Lower leg skin (tissue), 4 donors: ENCODE measurements at regions not wholly inside any gene's neighbourhood (a gene's known extent, or its start where the extent isn't known, plus 50 kb on each side); places are given as distances from the start of the nearest gene placed in this dataset.

Experiments used
- DNase-seq, 2 donors: peaks; one replicate each; pipeline ENCODE4 v3.0.0-alpha.2; 2019; ENCODE audit warnings: low spot score in 2 of 2
- H3K4me3 ChIP-seq: fragments of 200-600 bp; sonication (generic); 2 replicates; pipeline ENCODE4 v1.5.1; 2017; ENCODE audit warnings: mild to moderate bottlenecking, low read depth; ENCODE audit not compliant: poor library complexity, severe bottlenecking
- CTCF ChIP-seq, 3 donors: fragments of 450-650 bp; IDR thresholded peaks; one replicate each; pipeline ENCODE4 v1.5.1; 2016; ENCODE audit warnings: antibody characterized with exemption in 3 of 3, mild to moderate bottlenecking in 3 of 3, moderate library complexity in 2 of 3
- POLR2A ChIP-seq, 2 donors: fragments of 450-650 bp; IDR thresholded peaks; one replicate each; pipeline ENCODE4 v1.6.1; 2016 to 2017; ENCODE audit warnings: antibody characterized with exemption in 2 of 2, mild to moderate bottlenecking in 1 of 2, moderate library complexity in 1 of 2
- WGBS, 2 donors: methylation state at CpG; one replicate each; pipeline ENCODE4 v1.1.5; 2018; 5-methylcytosine and 5-hydroxymethylcytosine counted together
- intact Hi-C: fragments of 100-400 bp; cut with DNase I; formaldehyde crosslinking; loops from one replicate; pipeline ENCODE4 v1.15.0; 2023; ENCODE audit warnings: low total_unique reads

GRCh38 chr5:139733698-139734538, 61.7 kb upstream of the PSD2 start:
- H3K4me3 ChIP-seq: no peak overlapping the region
- intact Hi-C loops: no loop called here
- TF ChIP-seq CTCF (IDR thresholded peaks at IDR 0.05) (no peak), POLR2A (IDR thresholded peaks at IDR 0.05) (no peak)
- DNase-seq: no peak
- WGBS, 2 donors: 87 to 89% methylated on average over 18 to 21 of the region's 22 CpGs

GRCh38 chr5:139734539-139734916, 61.1 kb upstream of the PSD2 start:
- WGBS, 2 donors: 94 to 97% methylated on average over 3 of the region's 3 CpGs
- DNase-seq: no peak
- TF ChIP-seq POLR2A (IDR thresholded peaks at IDR 0.05) (no peak), CTCF (IDR thresholded peaks at IDR 0.05) (no peak)
- no peak overlapping the region for H3K4me3 ChIP-seq
- intact Hi-C loops: no loop called here

GRCh38 chr5:139738193-139739149, 57.1 kb upstream of the PSD2 start:
- no peak overlapping the region for H3K4me3 ChIP-seq
- TF ChIP-seq POLR2A (IDR thresholded peaks at IDR 0.05) (no peak), CTCF (IDR thresholded peaks at IDR 0.05) (no peak)
- intact Hi-C loops: no loop called here
- no peak for DNase-seq
- 93 to 95% methylated on average over 12 to 13 of the region's 15 CpGs for WGBS, 2 donors

GRCh38 chr5:139739150-139739974, 56.2 kb upstream of the PSD2 start:
- 81 to 84% methylated on average over 4 of the region's 4 CpGs for WGBS, 2 donors
- no peak for DNase-seq
- intact Hi-C loops: no loop called here
- no peak overlapping the region for H3K4me3 ChIP-seq
- no peak for TF ChIP-seq CTCF (IDR thresholded peaks at IDR 0.05)
- TF ChIP-seq POLR2A (IDR thresholded peaks at IDR 0.05): no peak

GRCh38 chr5:139740138-139740991, 55.2 kb upstream of the PSD2 start:
- no peak overlapping the region for H3K4me3 ChIP-seq
- intact Hi-C loops: no loop called here
- 71 to 76% methylated on average over 19 of the region's 19 CpGs for WGBS, 2 donors
- no peak for DNase-seq
- TF ChIP-seq CTCF (IDR thresholded peaks at IDR 0.05): no peak
- TF ChIP-seq POLR2A (IDR thresholded peaks at IDR 0.05): no peak
